ENCODE measurements at regions not wholly inside any gene's neighbourhood (a gene's known extent, or its start where the extent isn't known, plus 50 kb on each side); places are given as distances from the start of the nearest gene placed in this dataset.

- H3K9me3 Mint-ChIP-seq = no peaks in the 10 kb centered on the region; the same call in 2 of the 3 replicates
- no peaks in the 10 kb centered on the region for H3K36me3 ChIP-seq (ENCODE audit: insufficient read depth)
Measured at GRCh38 chr20:40562031-40562430, 127.0 kb downstream of the MAFB start.

More at GRCh38 chr20:40562031-40562430, 127.0 kb downstream of the MAFB start:
- H3K4me3 Mint-ChIP-seq = no peak overlapping the region
- Histone ChIP-seq H3K79me2 (replicated peaks; ENCODE audit: insufficient read depth) (no peaks in the 10 kb centered on the region), H3K27me3 (ENCODE audit: insufficient read depth) (no peaks in the 10 kb centered on the region), H4K20me1 (replicated peaks; ENCODE audit: insufficient read depth) (no peaks in the 10 kb centered on the region), H3K9me2 (ENCODE audit: insufficient read depth) (peaks cover 6% of the 10 kb centered on the region), H3K4me2 (no peak overlapping the region), H3K4me1 (ENCODE audit: insufficient read depth) (no peaks in the 10 kb centered on the region), H3F3A (replicated peaks; ENCODE audit: low read depth) (no peaks in the 10 kb centered on the region), H3K27ac (ENCODE audit: low read depth) (no peak overlapping the region), H2AFZ (no peak overlapping the region), H3K4me3 (no peak overlapping the region)
- ATAC-seq (peak; percentile 70), DNase-seq (ENCODE audit: low spot score) (no peak)
- H3K4me1 Mint-ChIP-seq = peaks cover 18% of the 10 kb centered on the region
- H3K27ac Mint-ChIP-seq = no peak overlapping the region
- no peaks in the 10 kb centered on the region for H3K36me3 Mint-ChIP-seq (ENCODE audit: low read depth)
- H3K27me3 Mint-ChIP-seq (ENCODE audit: insufficient read depth, low read depth, poor library complexity) = no peaks in the 10 kb centered on the region
- TF ChIP-seq REST (IDR thresholded peaks at IDR 0.05; ENCODE audit: unreplicated experiment) (no peak), NANOG (IDR thresholded peaks at IDR 0.05; ENCODE audit: borderline replicate concordance) (no peak), EZH2 (IDR thresholded peaks at IDR 0.05; ENCODE audit: low read depth, unreplicated experiment) (no peak), ETS1 (IDR thresholded peaks at IDR 0.05) (no peak), CTCF (conservative IDR thresholded peaks at IDR 0.05; ENCODE audit: low read depth in 2 of 2) (no peak), ZNF114 (CRISPR knock-in tag; IDR thresholded peaks at IDR 0.05) (no peak), STAT1 (IDR thresholded peaks at IDR 0.05; ENCODE audit: unreplicated experiment) (no peak), JUNB (IDR thresholded peaks at IDR 0.05; ENCODE audit: unreplicated experiment) (no peak), POLR2AphosphoS5 (IDR thresholded peaks at IDR 0.05; ENCODE audit: low read depth) (no peak), EZH2phosphoT487 (IDR thresholded peaks at IDR 0.05; ENCODE audit: unreplicated experiment) (no peak), ZNF331 (CRISPR knock-in tag; IDR thresholded peaks at IDR 0.05; ENCODE audit: low read depth) (no peak), CREB1 (CRISPR knock-in tag; IDR thresholded peaks at IDR 0.05; ENCODE audit: low read depth) (no peak), ZNF462 (CRISPR knock-in tag; IDR thresholded peaks at IDR 0.05) (no peak)
